SK-N-SH (cell line): ENCODE measurements at regions not wholly inside any gene's neighbourhood (a gene's known extent, or its start where the extent isn't known, plus 50 kb on each side); places are given as distances from the start of the nearest gene placed in this dataset.

ENCODE experiments used
- CTCF ChIA-PET: fragments of 300-600, 350-600 bp; formaldehyde crosslinking; extraction: SDS; loops from one replicate; lab custom pipeline; 2021; lab: Yijun Ruan, JAX
- POLR2A ChIA-PET: fragments of 350-600 bp; sonication (Branson Sonifier 250); formaldehyde crosslinking; extraction: SDS; loops from one replicate; lab custom pipeline; 2020; ENCODE audit warnings: antibody characterized with exemption, inconsistent platforms; lab: Yijun Ruan, JAX
- DNase-seq: peaks from one replicate; pipeline ENCODE4 v3.0.0; 2012
- H2AFZ ChIP-seq: fragments of 200-600 bp; sonication (generic); 2 replicates; pipeline ENCODE4 v1.8.1; 2016; ENCODE audit warnings: antibody characterized with exemption, mild to moderate bottlenecking, low read depth
- H3F3A ChIP-seq: fragments of 200-600 bp; sonication (generic); replicated peaks from 2 replicates; pipeline ENCODE3; 2016; ENCODE audit warnings: antibody characterized with exemption, mild to moderate bottlenecking; ENCODE audit not compliant: insufficient read depth
- H3K27ac ChIP-seq, 2 experiments: fragments of 200-500 bp in 1 of 2; fragments of 200-600 bp in 1 of 2; sonication (Bioruptor generic) in 1 of 2; sonication (generic), shearing (Covaris generic) in 1 of 2; 2 replicates each; pipeline versions ENCODE4 v1.5.1 to v1.6.1; 2014 to 2016; ENCODE audit warnings: low read depth in 2 of 2, inconsistent platforms in 1 of 2, low read length in 1 of 2, mild to moderate bottlenecking in 1 of 2, mixed read lengths in 1 of 2
- H3K27me3 ChIP-seq: fragments of 200-600 bp; sonication (generic), shearing (Covaris generic); 2 replicates; pipeline ENCODE4 v1.6.1; 2016; ENCODE audit warnings: mixed run types; ENCODE audit not compliant: insufficient read depth
- H3K36me3 ChIP-seq, 2 experiments: fragments of 200-500 bp in 1 of 2; fragments of 200-600 bp in 1 of 2; sonication (Bioruptor generic) in 1 of 2; sonication (generic) in 1 of 2; replicated peaks in 1 of 2; 2 replicates each; pipeline versions ENCODE3 to v1.5.1; 2014 to 2016; ENCODE audit warnings: low read length in 1 of 2, mild to moderate bottlenecking in 1 of 2; ENCODE audit not compliant: insufficient read depth in 2 of 2, control insufficient read depth in 1 of 2
- H3K4me1 ChIP-seq, 2 experiments: fragments of 200-500 bp in 1 of 2; fragments of 200-600 bp in 1 of 2; sonication (Bioruptor generic) in 1 of 2; sonication (generic), shearing (Covaris generic) in 1 of 2; 2 replicates each; pipeline versions ENCODE4 v1.5.1 to v1.6.1; 2014 to 2016; ENCODE audit warnings: low read depth in 1 of 2, low read length in 1 of 2, mixed run types in 1 of 2; ENCODE audit not compliant: insufficient read depth in 2 of 2, control insufficient read depth in 1 of 2
- H3K4me2 ChIP-seq: fragments of 200-600 bp; sonication (generic), shearing (Covaris generic); 2 replicates; pipeline ENCODE4 v1.6.1; 2017; ENCODE audit warnings: mixed run types
- H3K4me3 ChIP-seq, 2 experiments: fragments of 200-500 bp in 1 of 2; fragments of 200-600 bp in 1 of 2; sonication (Bioruptor generic) in 1 of 2; sonication (generic), shearing (Covaris generic) in 1 of 2; 2 replicates each; pipeline versions ENCODE4 v1.5.1 to v1.8.1; 2014 to 2016; ENCODE audit warnings: low read depth in 2 of 2, inconsistent platforms in 1 of 2, low read length in 1 of 2, mild to moderate bottlenecking in 1 of 2, mixed read lengths in 1 of 2, moderate library complexity in 1 of 2
- H3K79me2 ChIP-seq: fragments of 200-600 bp; sonication (generic); 2 replicates; pipeline ENCODE4 v1.8.1; 2017; ENCODE audit warnings: mild to moderate bottlenecking; ENCODE audit not compliant: insufficient read depth
- H3K9ac ChIP-seq: fragments of 200-600 bp; sonication (generic); 2 replicates; pipeline ENCODE4 v1.6.1; 2017; ENCODE audit warnings: mixed run types
- H3K9me2 ChIP-seq: fragments of 200-600 bp; sonication (generic); 2 replicates; pipeline ENCODE4 v1.6.1; 2017; ENCODE audit warnings: mixed run types
- H3K9me3 ChIP-seq: fragments of 200-600 bp; sonication (generic); 2 replicates; pipeline ENCODE4 v1.6.1; 2017; ENCODE audit warnings: mixed run types, mild to moderate bottlenecking, moderate library complexity
- H4K20me1 ChIP-seq: fragments of 200-600 bp; sonication (generic); 2 replicates; pipeline ENCODE4 v1.6.1; 2017; ENCODE audit warnings: mild to moderate bottlenecking, mixed run types; ENCODE audit not compliant: insufficient read depth
- CHD2 ChIP-seq: fragments of 150-350 bp; IDR thresholded peaks from 2 replicates; pipeline ENCODE4 v1.6.1; 2018; ENCODE audit warnings: low read length; ENCODE audit not compliant: partially characterized antibody
- EP300 ChIP-seq, 2 experiments: IDR thresholded peaks; 2 replicates each; pipeline versions ENCODE4 v1.4.0 to v1.6.1; 2012; ENCODE audit warnings: borderline replicate concordance in 1 of 2, low read depth in 1 of 2, low read length in 1 of 2
- FOSL2 ChIP-seq: IDR thresholded peaks from 2 replicates; pipeline ENCODE4 v1.4.0; 2012; ENCODE audit warnings: low read depth, mild to moderate bottlenecking, moderate library complexity, borderline replicate concordance
- FOXJ3 ChIP-seq: sonication (generic); formaldehyde crosslinking; IDR thresholded peaks from 2 replicates; pipeline ENCODE4 v1.5.1; 2020; ENCODE audit warnings: mild to moderate bottlenecking, missing genetic modification reagents
- GABPA ChIP-seq: IDR thresholded peaks from 2 replicates; pipeline ENCODE4 v1.4.0; 2012; ENCODE audit warnings: low read depth, mild to moderate bottlenecking
- MAX ChIP-seq: IDR thresholded peaks from 2 replicates; pipeline ENCODE4 v1.4.0; 2012; ENCODE audit warnings: low read depth
- NRF1 ChIP-seq: IDR thresholded peaks from 2 replicates; pipeline ENCODE4 v1.6.1; 2012; ENCODE audit warnings: low read depth, mild to moderate bottlenecking, low read length
- POLR2AphosphoS5 ChIP-seq: IDR thresholded peaks from 2 replicates; pipeline ENCODE4 v1.6.1; 2012; ENCODE audit warnings: low read depth, low read length
- RAD21 ChIP-seq: IDR thresholded peaks from 2 replicates; pipeline ENCODE4 v1.6.1; 2012; ENCODE audit warnings: mild to moderate bottlenecking, low read length
- RCOR1 ChIP-seq: fragments of 150-350 bp; IDR thresholded peaks from 2 replicates; pipeline ENCODE4 v1.6.1; 2017; ENCODE audit warnings: antibody characterized with exemption, low read length
- RFX5 ChIP-seq: IDR thresholded peaks from 2 replicates; pipeline ENCODE4 v1.6.1; 2012; ENCODE audit warnings: mild to moderate bottlenecking, improper control_type of control experiment, low read length
- RXRA ChIP-seq: IDR thresholded peaks from 2 replicates; pipeline ENCODE4 v1.4.0; 2012; ENCODE audit warnings: low read depth, mild to moderate bottlenecking, borderline replicate concordance
- SMC3 ChIP-seq: IDR thresholded peaks from 2 replicates; pipeline ENCODE4 v1.6.1; 2012; ENCODE audit warnings: low read depth, low read length, improper control_type of control experiment
- TAF1 ChIP-seq: IDR thresholded peaks from 2 replicates; pipeline ENCODE4 v1.6.1; 2012; ENCODE audit warnings: low read depth, mild to moderate bottlenecking, low read length, moderate library complexity, borderline replicate concordance
- TCF12 ChIP-seq: IDR thresholded peaks from 2 replicates; pipeline ENCODE4 v1.4.0; 2012
- TEAD4 ChIP-seq: IDR thresholded peaks from 2 replicates; pipeline ENCODE4 v1.4.0; 2012; ENCODE audit warnings: mild to moderate bottlenecking, borderline replicate concordance; ENCODE audit not compliant: insufficient read depth
- YY1 ChIP-seq: IDR thresholded peaks from 2 replicates; pipeline ENCODE4 v1.4.0; 2012; ENCODE audit warnings: low read depth, mild to moderate bottlenecking
- WGBS: methylation state at CpG from one replicate; pipeline ENCODE4 v1.1.6; 2017; ENCODE audit warnings: low lambda C conversion rate; 5-methylcytosine and 5-hydroxymethylcytosine counted together
- TF ChIP-seq, protein P1 (sequence below): fragments of 150-350 bp; IDR thresholded peaks from 2 replicates; pipeline ENCODE4 v1.6.1; 2016; ENCODE audit warnings: mild to moderate bottlenecking, low read depth, low read length
- TF ChIP-seq, protein P2 (sequence below): fragments of 200-600 bp; sonication (generic); IDR thresholded peaks from 2 replicates; pipeline ENCODE4 v1.6.1; 2017; ENCODE audit warnings: antibody characterized with exemption, mild to moderate bottlenecking, moderate library complexity
- TF ChIP-seq, protein P3 (sequence below): IDR thresholded peaks from 2 replicates; pipeline ENCODE4; 2012

GRCh38 chr1:191907121-191907520, 251.1 kb upstream of the RGS18 start (continued):
- TF ChIP-seq RXRA (no peak), CHD2 (no peak)

- POLR2A ChIA-PET, result no interaction called here
- no peaks in the 10 kb centered on the region for H3K9me3 ChIP-seq
- H3K4me1 ChIP-seq, result no peaks in the 10 kb centered on the region
- H3K4me2 ChIP-seq, result no peak overlapping the region
- H3K4me3 ChIP-seq, result no peak overlapping the region
- DNase-seq, result no peak
- WGBS, result 10% methylated on average over 2 of the region's 2 CpGs
- H3K27me3 ChIP-seq, result no peaks in the 10 kb centered on the region
- no peaks in the 10 kb centered on the region for H3K79me2 ChIP-seq
- H2AFZ ChIP-seq, result no peak overlapping the region
- H4K20me1 ChIP-seq, result no peaks in the 10 kb centered on the region
- H3F3A ChIP-seq, result no peaks in the 10 kb centered on the region
- H3K9me2 ChIP-seq, result no peaks in the 10 kb centered on the region
- no peaks in the 10 kb centered on the region for H3K36me3 ChIP-seq
- no peak overlapping the region for H3K27ac ChIP-seq
- TF ChIP-seq, protein P1, sequence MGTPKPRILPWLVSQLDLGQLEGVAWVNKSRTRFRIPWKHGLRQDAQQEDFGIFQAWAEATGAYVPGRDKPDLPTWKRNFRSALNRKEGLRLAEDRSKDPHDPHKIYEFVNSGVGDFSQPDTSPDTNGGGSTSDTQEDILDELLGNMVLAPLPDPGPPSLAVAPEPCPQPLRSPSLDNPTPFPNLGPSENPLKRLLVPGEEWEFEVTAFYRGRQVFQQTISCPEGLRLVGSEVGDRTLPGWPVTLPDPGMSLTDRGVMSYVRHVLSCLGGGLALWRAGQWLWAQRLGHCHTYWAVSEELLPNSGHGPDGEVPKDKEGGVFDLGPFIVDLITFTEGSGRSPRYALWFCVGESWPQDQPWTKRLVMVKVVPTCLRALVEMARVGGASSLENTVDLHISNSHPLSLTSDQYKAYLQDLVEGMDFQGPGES, result no peak
- TF ChIP-seq POLR2AphosphoS5, result no peak
- no peak for TF ChIP-seq MAX
- TF ChIP-seq TAF1, result no peak
- TF ChIP-seq RCOR1, result no peak
- TF ChIP-seq YY1, result no peak
- TF ChIP-seq TCF12, result no peak
- no peak for TF ChIP-seq RAD21
- TF ChIP-seq RXRA, result no peak
- TF ChIP-seq SMC3, result no peak
- TF ChIP-seq RFX5, result no peak
- no peak for TF ChIP-seq EP300 (IDR thresholded peaks at IDR 0.05; ENCODE audit: borderline replicate concordance in 1 of 2, low read depth in 1 of 2, low read length in 1 of 2)
- TF ChIP-seq, protein P2, sequence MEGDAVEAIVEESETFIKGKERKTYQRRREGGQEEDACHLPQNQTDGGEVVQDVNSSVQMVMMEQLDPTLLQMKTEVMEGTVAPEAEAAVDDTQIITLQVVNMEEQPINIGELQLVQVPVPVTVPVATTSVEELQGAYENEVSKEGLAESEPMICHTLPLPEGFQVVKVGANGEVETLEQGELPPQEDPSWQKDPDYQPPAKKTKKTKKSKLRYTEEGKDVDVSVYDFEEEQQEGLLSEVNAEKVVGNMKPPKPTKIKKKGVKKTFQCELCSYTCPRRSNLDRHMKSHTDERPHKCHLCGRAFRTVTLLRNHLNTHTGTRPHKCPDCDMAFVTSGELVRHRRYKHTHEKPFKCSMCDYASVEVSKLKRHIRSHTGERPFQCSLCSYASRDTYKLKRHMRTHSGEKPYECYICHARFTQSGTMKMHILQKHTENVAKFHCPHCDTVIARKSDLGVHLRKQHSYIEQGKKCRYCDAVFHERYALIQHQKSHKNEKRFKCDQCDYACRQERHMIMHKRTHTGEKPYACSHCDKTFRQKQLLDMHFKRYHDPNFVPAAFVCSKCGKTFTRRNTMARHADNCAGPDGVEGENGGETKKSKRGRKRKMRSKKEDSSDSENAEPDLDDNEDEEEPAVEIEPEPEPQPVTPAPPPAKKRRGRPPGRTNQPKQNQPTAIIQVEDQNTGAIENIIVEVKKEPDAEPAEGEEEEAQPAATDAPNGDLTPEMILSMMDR, result no peak
- TF ChIP-seq FOSL2, result no peak
- no peak for TF ChIP-seq NRF1
- TF ChIP-seq TEAD4, result no peak
- no peak for TF ChIP-seq GABPA
- TF ChIP-seq, protein P3, sequence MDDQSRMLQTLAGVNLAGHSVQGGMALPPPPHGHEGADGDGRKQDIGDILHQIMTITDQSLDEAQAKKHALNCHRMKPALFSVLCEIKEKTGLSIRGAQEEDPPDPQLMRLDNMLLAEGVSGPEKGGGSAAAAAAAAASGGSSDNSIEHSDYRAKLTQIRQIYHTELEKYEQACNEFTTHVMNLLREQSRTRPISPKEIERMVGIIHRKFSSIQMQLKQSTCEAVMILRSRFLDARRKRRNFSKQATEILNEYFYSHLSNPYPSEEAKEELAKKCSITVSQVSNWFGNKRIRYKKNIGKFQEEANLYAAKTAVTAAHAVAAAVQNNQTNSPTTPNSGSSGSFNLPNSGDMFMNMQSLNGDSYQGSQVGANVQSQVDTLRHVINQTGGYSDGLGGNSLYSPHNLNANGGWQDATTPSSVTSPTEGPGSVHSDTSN, result no peak
- no peak for TF ChIP-seq FOXJ3 (CRISPR knock-in tag)
- TF ChIP-seq, all 33 proteins: peak for 0
- no peak overlapping the region for H3K9ac ChIP-seq
- CTCF ChIA-PET, result no interaction called here
Measured at GRCh38 chr1:191910245-191910644, 248.0 kb upstream of the RGS18 start.
